Breast epithelium (tissue), 3 donors: ENCODE measurements at regions not wholly inside any gene's neighbourhood (a gene's known extent, or its start where the extent isn't known, plus 50 kb on each side); places are given as distances from the start of the nearest gene placed in this dataset.

ENCODE experiments used
- POLR2A ChIP-seq: fragments of 450-650 bp; IDR thresholded peaks from one replicate; pipeline ENCODE4 v1.6.1; 2016; ENCODE audit warnings: antibody characterized with exemption, mild to moderate bottlenecking, moderate library complexity
- POLR2AphosphoS5 ChIP-seq, 3 donors: sonication (generic); formaldehyde crosslinking; IDR thresholded peaks; one replicate each; pipeline ENCODE4 v1.6.1; 2017; ENCODE audit warnings: antibody characterized with exemption in 3 of 3
- TF ChIP-seq, protein P1 (sequence below), 3 donors: fragments of 450-650 bp; IDR thresholded peaks; one replicate each; pipeline ENCODE4 v1.5.1; 2016 to 2017; ENCODE audit warnings: antibody characterized with exemption in 3 of 3, mild to moderate bottlenecking in 3 of 3, moderate library complexity in 3 of 3

DNA sequence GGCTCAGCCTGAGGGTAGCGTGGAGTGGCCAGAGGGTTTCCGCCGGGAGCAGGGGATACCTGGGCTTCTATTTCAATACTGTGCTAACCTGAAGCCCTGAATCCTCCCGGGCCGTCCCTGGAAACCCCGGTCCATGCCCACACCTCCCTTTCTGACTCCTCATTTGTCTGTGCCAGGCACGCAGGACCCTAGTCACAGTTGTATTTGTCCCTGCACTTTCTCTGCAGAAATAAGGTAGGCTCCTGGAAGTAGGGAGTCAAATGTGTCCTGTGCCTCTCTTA is 418.8 kb upstream of the HS6ST1 start:
- TF ChIP-seq, protein P1, sequence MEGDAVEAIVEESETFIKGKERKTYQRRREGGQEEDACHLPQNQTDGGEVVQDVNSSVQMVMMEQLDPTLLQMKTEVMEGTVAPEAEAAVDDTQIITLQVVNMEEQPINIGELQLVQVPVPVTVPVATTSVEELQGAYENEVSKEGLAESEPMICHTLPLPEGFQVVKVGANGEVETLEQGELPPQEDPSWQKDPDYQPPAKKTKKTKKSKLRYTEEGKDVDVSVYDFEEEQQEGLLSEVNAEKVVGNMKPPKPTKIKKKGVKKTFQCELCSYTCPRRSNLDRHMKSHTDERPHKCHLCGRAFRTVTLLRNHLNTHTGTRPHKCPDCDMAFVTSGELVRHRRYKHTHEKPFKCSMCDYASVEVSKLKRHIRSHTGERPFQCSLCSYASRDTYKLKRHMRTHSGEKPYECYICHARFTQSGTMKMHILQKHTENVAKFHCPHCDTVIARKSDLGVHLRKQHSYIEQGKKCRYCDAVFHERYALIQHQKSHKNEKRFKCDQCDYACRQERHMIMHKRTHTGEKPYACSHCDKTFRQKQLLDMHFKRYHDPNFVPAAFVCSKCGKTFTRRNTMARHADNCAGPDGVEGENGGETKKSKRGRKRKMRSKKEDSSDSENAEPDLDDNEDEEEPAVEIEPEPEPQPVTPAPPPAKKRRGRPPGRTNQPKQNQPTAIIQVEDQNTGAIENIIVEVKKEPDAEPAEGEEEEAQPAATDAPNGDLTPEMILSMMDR (IDR thresholded peaks at IDR 0.05), result no peak
- TF ChIP-seq POLR2A, result no peak
- no peak for TF ChIP-seq POLR2AphosphoS5 (IDR thresholded peaks at IDR 0.05)
